Effector CD4-positive, alpha-beta T cell (primary cell): ENCODE measurements at regions not wholly inside any gene's neighbourhood (a gene's known extent, or its start where the extent isn't known, plus 50 kb on each side); places are given as distances from the start of the nearest gene placed in this dataset.
"Not testable (repeated sequence)": the region's sequence is repeated elsewhere in the genome, so short reads cannot be mapped to it uniquely, and the experiment has no call there.

Source experiments
- DNase-seq: peaks from one replicate; pipeline ENCODE4 v3.0.0-alpha.2; 2020

DNA sequence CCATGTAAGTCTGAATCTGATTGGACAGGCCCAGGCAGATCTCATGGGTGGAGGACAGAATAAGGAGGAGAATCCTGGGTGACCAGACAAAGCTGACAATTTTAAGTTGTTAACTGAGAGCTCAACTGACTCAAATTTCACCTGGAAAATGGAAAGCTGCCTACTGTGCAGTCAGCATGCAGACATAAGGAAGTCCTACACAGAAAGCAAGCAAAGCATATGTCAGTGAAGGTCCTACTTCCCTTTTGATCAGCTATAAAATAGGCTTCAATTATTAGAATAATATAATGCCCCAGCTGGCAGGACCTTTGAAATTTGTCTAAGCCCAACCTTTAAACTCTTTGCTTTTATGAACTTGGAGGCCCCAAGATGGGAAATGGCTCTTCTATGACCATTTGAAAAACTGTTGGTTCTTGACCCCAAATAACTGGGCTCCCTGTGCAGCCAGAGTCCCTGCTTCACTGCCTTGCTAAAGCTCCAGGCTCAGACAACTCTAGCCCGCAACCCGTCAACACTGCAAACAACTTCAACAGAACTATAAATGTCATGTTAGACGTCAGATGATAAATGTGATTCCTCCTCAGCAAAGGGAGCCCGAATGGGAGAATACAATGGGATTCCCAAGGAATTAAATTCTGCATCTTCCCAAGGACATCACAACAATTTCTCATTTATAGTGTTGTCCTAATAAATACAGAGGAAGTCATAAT, 118.9 kb upstream of the ADRA1B start:
- no peak for DNase-seq

GRCh38 chr5:159799701-159800100, 116.6 kb upstream of the ADRA1B start:
- DNase-seq, result no peak

- no peak for DNase-seq
Observed at GRCh38 chr5:159800131-159800840, 116.0 kb upstream of the ADRA1B start.

GRCh38 chr5:159801303-159801702, 115.0 kb upstream of the ADRA1B start:
- DNase-seq, result no peak

DNA sequence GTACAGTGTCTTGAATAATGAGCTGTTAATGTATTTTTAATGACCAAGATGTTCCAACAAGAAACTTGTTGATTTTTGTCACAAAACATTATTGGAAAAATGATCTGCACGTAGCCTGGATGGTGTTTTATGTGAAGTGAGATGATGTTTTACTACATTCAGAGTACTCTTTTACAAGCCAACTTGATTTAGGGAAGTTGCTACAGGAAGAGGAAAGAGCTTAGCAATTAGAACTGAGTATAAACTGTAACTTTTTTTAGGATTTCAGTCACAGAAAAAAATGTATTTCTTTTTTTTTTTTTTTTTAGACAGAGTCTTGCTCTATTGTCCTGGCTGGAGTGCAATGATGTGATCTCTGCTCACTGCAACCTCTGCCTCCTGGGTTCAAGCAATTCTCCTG, 113.6 kb upstream of the ADRA1B start:
- DNase-seq, result no peak

GRCh38 chr5:159804121-159804520, 112.2 kb upstream of the ADRA1B start:
- DNase-seq, result no peak

DNA sequence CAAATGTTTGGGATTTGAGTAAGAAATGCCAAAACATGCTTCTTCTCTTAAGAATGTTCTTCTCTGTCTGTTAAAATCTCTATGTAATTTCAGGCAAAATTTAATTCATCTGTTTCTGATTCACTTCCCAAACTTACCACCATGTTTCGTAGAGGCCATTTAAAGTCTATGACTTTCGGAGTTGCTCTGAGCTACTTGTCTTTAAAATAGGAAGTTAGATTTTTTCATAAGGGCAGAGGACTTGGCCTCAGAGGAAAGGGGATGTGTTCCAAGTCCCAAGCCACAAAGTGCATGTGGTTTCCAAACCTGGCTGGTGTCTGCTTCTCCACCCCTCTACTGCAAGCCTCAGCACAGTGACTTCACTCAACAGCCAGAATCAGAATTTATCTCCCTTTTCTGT, 111.3 kb upstream of the ADRA1B start:
- no peak for DNase-seq

DNA sequence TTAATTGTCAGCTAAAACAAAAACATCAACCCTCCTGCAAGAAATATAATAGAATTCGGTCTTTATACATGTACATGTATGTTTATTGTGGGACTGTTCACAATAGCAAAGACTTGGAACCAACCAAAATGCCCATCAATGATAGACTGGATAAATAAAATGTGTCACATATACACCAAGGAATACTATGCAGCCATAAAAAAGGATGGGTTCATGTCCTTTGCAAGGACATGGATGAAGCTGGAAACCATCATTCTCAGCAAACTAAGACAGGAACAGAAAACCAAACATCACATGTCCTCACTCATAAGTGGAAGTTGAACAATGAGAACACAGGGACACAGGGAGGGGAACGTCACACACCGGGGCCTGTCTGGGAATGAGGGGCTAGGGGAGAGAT, 109.1 kb upstream of the ADRA1B start:
- not testable (repeated sequence) for DNase-seq

- no peak for DNase-seq
Observed at GRCh38 chr5:159807586-159807985, 108.7 kb upstream of the ADRA1B start.

DNA sequence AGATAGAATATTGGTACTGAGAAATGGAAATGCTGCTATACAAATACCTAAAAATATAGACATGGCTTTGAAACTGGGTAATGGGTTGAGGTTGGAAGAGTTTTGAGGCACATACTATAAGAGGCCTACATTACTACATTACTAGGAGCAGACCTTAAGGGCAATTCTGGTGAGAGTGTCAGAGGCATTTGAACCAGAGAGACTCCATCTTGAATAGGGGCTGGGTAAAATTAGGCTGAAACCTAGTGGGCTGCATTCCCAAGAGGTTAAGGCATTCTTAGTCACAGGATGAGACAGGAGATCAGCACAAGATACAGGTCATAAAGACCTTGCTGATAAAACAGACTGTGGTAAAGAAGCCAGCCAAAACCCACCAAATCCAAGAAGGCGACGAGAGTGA, 104.6 kb upstream of the ADRA1B start:
- DNase-seq, result no peak

- DNase-seq, result not testable (repeated sequence)
Observed at GRCh38 chr5:159812759-159813158, 103.5 kb upstream of the ADRA1B start.

DNA sequence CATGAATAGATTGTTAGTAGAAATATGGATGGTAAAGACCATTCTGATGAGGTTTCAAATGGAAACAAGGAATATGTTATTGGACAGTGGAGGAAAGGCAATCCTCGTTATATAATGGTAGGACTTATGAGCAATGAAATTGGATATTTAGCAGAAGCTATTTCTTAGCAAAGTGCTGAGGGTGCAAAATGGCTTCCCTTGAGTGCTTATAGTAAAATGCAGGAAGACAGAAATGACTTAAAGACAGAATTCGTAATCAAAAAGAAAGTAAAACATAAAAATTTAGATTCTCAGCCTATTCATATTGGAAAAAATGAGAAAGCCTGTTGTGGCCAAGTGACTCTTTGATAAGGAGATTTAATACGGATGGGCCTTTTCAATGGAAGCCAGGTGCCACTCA, 102.1 kb upstream of the ADRA1B start:
- no peak for DNase-seq

DNA sequence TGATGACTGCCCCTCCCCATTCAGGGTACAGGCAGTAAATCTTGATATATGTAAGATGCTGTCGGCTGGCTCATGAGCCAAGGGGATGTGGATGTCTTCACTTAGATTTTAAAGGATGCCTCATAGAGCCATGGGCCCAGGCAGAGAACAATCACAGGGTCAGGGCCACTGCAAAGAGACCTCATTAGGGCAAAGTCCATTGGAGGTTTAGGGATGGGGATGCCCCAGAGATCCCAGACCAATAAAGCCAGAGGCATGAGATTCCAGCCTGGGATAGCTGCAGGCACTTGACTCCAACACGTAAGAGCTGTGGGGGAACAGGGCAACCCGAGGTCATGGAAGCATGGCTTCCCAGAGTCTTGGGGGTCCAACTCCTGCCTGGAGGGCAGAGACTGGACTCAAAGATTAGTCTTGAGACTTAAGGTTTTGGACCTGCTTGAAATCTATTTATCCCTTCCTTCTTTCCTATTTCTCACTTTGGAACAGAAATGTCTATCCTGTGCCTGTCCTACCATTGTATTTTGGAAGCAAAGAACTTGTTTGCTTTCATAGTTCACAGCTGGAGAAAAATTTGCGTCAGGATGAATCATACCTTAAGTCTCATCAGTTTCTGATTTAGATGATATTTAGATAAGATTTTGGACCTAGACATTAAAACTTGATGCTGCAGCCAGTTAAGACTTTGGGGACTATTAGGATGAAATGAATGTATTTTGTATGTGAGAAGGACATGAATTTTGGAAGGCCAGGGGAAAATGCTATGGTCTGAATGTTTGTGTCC, 101.3 kb upstream of the ADRA1B start:
- no peak for DNase-seq

GRCh38 chr5:159817262-159818029, 98.8 kb upstream of the ADRA1B start:
- no peak for DNase-seq

GRCh38 chr5:159819591-159820411, 96.5 kb upstream of the ADRA1B start:
- no peak for DNase-seq

GRCh38 chr5:159820692-159821091, 95.6 kb upstream of the ADRA1B start:
- no peak for DNase-seq

- DNase-seq, result no peak
Observed at GRCh38 chr5:159821461-159821940, 94.8 kb upstream of the ADRA1B start.

- DNase-seq, result no peak
Observed at GRCh38 chr5:159824188-159825161, 91.8 kb upstream of the ADRA1B start.

DNA sequence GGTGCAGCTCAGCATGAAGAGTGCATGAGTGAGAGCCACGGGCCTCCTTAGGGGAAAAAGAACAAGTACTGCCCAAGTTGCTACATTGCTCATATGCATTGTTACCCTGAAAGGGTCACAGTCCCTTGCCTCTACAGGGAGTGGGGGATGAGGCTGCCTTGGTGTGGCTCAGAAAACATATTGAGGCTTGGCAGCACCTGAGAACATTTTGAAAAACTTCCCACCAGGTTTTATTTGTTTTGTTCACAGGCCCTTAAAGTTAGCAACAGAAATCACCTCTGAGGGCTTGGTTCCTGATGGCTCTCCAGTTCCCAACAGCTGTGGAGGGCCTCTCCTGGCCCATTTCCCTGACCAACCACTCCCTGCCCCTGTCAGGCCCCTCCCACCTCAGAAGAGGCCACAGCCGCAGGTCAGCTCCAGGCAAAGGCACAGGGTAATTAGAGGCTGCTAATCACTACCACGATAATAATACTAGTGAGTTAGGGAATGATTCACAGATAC, 90.7 kb upstream of the ADRA1B start:
- DNase-seq, result no peak
